Transverse colon (tissue), 4 donors: ENCODE measurements at regions not wholly inside any gene's neighbourhood (a gene's known extent, or its start where the extent isn't known, plus 50 kb on each side); places are given as distances from the start of the nearest gene placed in this dataset.
"Not testable (repeated sequence)": the region's sequence is repeated elsewhere in the genome, so short reads cannot be mapped to it uniquely, and the experiment has no call there.

Source experiments
- POLR2A ChIP-seq: fragments of 450-650 bp; IDR thresholded peaks from one replicate; pipeline ENCODE4 v1.6.1; 2016; ENCODE audit warnings: antibody characterized with exemption, mild to moderate bottlenecking, moderate library complexity
- POLR2AphosphoS5 ChIP-seq, 3 donors: sonication (generic); formaldehyde crosslinking; IDR thresholded peaks; one replicate each; pipeline ENCODE4 v1.6.1; 2016; ENCODE audit warnings: antibody characterized with exemption in 3 of 3
- TF ChIP-seq, protein P1 (sequence below), 5 experiments: fragments of 200-600 bp in 3 of 5; fragments of 450-650 bp in 2 of 5; sonication (generic) in 3 of 5; IDR thresholded peaks; 1 replicate in 2 of 5; 2 replicates in 3 of 5; pipeline ENCODE4 v1.5.1; 2016 to 2017; ENCODE audit warnings: antibody characterized with exemption in 5 of 5, inconsistent platforms in 3 of 5, mild to moderate bottlenecking in 2 of 5, moderate library complexity in 1 of 5

DNA sequence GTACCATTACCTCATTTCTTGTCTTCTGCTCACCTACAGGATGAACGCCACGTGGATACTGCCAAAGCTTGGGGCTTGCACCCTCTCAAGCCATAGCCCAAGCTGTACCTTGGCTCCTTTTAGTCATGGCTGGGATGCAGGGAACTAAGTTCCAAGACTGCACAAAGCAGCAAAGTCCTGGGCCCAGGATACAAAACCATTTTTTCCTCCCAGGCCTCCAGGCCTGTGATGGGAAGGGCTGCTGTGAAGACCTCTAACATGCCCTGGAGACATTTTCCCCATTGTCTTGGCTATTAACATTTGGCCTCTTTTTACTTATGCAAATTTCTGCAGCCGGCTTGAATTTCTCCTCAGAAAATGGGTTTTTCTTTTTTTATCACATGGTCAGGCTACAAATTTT, 795.1 kb upstream of the VRK2 start:
- TF ChIP-seq, protein P1, sequence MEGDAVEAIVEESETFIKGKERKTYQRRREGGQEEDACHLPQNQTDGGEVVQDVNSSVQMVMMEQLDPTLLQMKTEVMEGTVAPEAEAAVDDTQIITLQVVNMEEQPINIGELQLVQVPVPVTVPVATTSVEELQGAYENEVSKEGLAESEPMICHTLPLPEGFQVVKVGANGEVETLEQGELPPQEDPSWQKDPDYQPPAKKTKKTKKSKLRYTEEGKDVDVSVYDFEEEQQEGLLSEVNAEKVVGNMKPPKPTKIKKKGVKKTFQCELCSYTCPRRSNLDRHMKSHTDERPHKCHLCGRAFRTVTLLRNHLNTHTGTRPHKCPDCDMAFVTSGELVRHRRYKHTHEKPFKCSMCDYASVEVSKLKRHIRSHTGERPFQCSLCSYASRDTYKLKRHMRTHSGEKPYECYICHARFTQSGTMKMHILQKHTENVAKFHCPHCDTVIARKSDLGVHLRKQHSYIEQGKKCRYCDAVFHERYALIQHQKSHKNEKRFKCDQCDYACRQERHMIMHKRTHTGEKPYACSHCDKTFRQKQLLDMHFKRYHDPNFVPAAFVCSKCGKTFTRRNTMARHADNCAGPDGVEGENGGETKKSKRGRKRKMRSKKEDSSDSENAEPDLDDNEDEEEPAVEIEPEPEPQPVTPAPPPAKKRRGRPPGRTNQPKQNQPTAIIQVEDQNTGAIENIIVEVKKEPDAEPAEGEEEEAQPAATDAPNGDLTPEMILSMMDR (IDR thresholded peaks at IDR 0.05), result not testable (repeated sequence)
- not testable (repeated sequence) for TF ChIP-seq POLR2A; POLR2AphosphoS5 (IDR thresholded peaks at IDR 0.05)
